HepG2 (cell line): ENCODE measurements at regions not wholly inside any gene's neighbourhood (a gene's known extent, or its start where the extent isn't known, plus 50 kb on each side); places are given as distances from the start of the nearest gene placed in this dataset.

ENCODE experiments used
- ATAC-seq: fragments of 200-7000 bp; cut with Tn5 transposase; 3 replicates; pipeline ENCODE4 v1.9.1; 2020; ENCODE audit warnings: mild to moderate bottlenecking, moderate library complexity
- BruUV-seq: library from RNA; stranded (reverse); fragments of 400-500 nt; replicated peaks from 2 replicates; lab custom pipeline; 2021; lab: Mats Ljungman, UMichigan
- CTCF ChIA-PET: fragments of 300-600 bp; formaldehyde crosslinking; extraction: SDS; loops from one replicate; lab custom pipeline; 2021; ENCODE audit warnings: low total read pairs, inconsistent platforms, low intra/inter-chr PET ratio; lab: Yijun Ruan, JAX
- POLR2A ChIA-PET: fragments of 350-600 bp; sonication (Branson Sonifier 250); formaldehyde crosslinking; loops from one replicate; lab custom pipeline; 2020; ENCODE audit warnings: antibody characterized with exemption, inconsistent platforms; lab: Yijun Ruan, JAX
- DNase-seq: peaks from one replicate; pipeline ENCODE4 v3.0.0-alpha.2; 2015; ENCODE audit warnings: low spot score
- FAIRE-seq: peaks from 3 replicates; lab custom pipeline; 2011; peaks lifted over from hg19 to GRCh38; lab: Jason Lieb, UNC
- H2AFZ ChIP-seq: one replicate; pipeline ENCODE4 v1.6.1; 2011; ENCODE audit warnings: low read length, inconsistent platforms
- H3K27ac ChIP-seq: fragments of 300-600 bp; 3 replicates; pipeline ENCODE4 v1.8.0; 2011; ENCODE audit warnings: mixed run types, mild to moderate bottlenecking, mixed read lengths, low read length, inconsistent platforms; ENCODE audit not compliant: insufficient read depth; ENCODE audit errors: extremely low read length
- H3K27me3 ChIP-seq, 2 experiments: fragments of 200-600 bp in 1 of 2; 2 replicates in 1 of 2; 3 replicates in 1 of 2; pipeline versions ENCODE4 v1.6.0 to v1.8.0; 2011; ENCODE audit warnings: low read length in 2 of 2, mild to moderate bottlenecking in 2 of 2, moderate library complexity in 2 of 2, inconsistent platforms in 1 of 2; ENCODE audit not compliant: insufficient read depth in 2 of 2, control insufficient read depth in 1 of 2
- H3K36me3 ChIP-seq, 2 experiments: fragments of 200-600 bp in 1 of 2; replicated peaks in 1 of 2; 2 replicates in 1 of 2; 3 replicates in 1 of 2; pipeline versions ENCODE4 v1.5.1 to v1.8.0; 2011; ENCODE audit warnings: low read length in 2 of 2, inconsistent platforms in 1 of 2; ENCODE audit not compliant: insufficient read depth in 2 of 2, control insufficient read depth in 1 of 2
- H3K4me1 ChIP-seq: 2 replicates; pipeline ENCODE4 v1.5.1; 2012; ENCODE audit warnings: low read length, inconsistent platforms; ENCODE audit not compliant: insufficient read depth
- H3K4me2 ChIP-seq: 2 replicates; pipeline ENCODE4 v1.6.0; 2011; ENCODE audit warnings: low read depth, low read length, inconsistent platforms
- H3K4me3 ChIP-seq, 3 experiments: fragments of 200-600 bp in 1 of 3; sonication (generic), shearing (Covaris generic) in 1 of 3; replicated peaks in 1 of 3; 2 replicates each; pipeline ENCODE4 v1.5.1; 2011 to 2016; ENCODE audit warnings: low read length in 3 of 3, inconsistent platforms in 2 of 3, low read depth in 2 of 3, mild to moderate bottlenecking in 2 of 3, control low read depth in 1 of 3, mixed read lengths in 1 of 3; ENCODE audit not compliant: insufficient read depth in 1 of 3
- H3K79me2 ChIP-seq: one replicate; pipeline ENCODE4 v1.6.1; 2011; ENCODE audit warnings: low read length, inconsistent platforms; ENCODE audit not compliant: insufficient read depth
- H3K9ac ChIP-seq: 2 replicates; pipeline ENCODE4 v1.6.0; 2011; ENCODE audit warnings: mild to moderate bottlenecking, low read depth, low read length, inconsistent platforms; ENCODE audit not compliant: insufficient read depth
- H3K9me3 ChIP-seq: 2 replicates; pipeline ENCODE4 v1.5.1; 2012; ENCODE audit warnings: mild to moderate bottlenecking, low read length
- H4K20me1 ChIP-seq: 2 replicates; pipeline ENCODE4 v1.6.0; 2011; ENCODE audit warnings: inconsistent platforms, mild to moderate bottlenecking, low read length, moderate library complexity; ENCODE audit not compliant: insufficient read depth
- GLI4 ChIP-seq: sonication (generic); formaldehyde crosslinking; IDR thresholded peaks from 2 replicates; pipeline ENCODE4 v1.5.1; 2020; ENCODE audit warnings: missing genetic modification reagents, mild to moderate bottlenecking, moderate library complexity, borderline replicate concordance
- RFX5 ChIP-seq: IDR thresholded peaks from 2 replicates; pipeline ENCODE4 v1.6.1; 2011; ENCODE audit warnings: low read depth, low read length, improper control_type of control experiment
- SAFB2 ChIP-seq: sonication (generic); formaldehyde crosslinking; IDR thresholded peaks from 2 replicates; pipeline ENCODE4 v1.5.1; 2020; ENCODE audit warnings: missing genetic modification reagents, low read depth, mild to moderate bottlenecking, borderline replicate concordance
- ZNF12 ChIP-seq: sonication (generic); formaldehyde crosslinking; IDR thresholded peaks from 2 replicates; pipeline ENCODE4 v1.5.0; 2020; ENCODE audit warnings: missing genetic modification reagents
- in situ Hi-C: cut with HindIII; loops from 2 replicates; pipeline ENCODE4 v1.10.0; 2017; ENCODE audit warnings: low pct_unique_long_range_greater_than_20kb; ENCODE audit not compliant: extremely low pct_ligation_motif_present
- intact Hi-C: fragments of 100-400 bp; cut with micrococcal nuclease; formaldehyde crosslinking; loops from one replicate; pipeline ENCODE4 v1.10.0; 2022; ENCODE audit not compliant: unreplicated experiment
- TF ChIP-seq, protein P1 (sequence below): sonication (generic); formaldehyde crosslinking; IDR thresholded peaks from 2 replicates; pipeline ENCODE4 v1.5.1; 2020; ENCODE audit warnings: mild to moderate bottlenecking, missing genetic modification reagents, borderline replicate concordance
- TF ChIP-seq, protein P2 (sequence below): sonication (generic); formaldehyde crosslinking; IDR thresholded peaks from 2 replicates; pipeline ENCODE4 v1.8.1; 2023; ENCODE audit warnings: missing genetic modification reagents, inconsistent platforms, borderline replicate concordance

DNA sequence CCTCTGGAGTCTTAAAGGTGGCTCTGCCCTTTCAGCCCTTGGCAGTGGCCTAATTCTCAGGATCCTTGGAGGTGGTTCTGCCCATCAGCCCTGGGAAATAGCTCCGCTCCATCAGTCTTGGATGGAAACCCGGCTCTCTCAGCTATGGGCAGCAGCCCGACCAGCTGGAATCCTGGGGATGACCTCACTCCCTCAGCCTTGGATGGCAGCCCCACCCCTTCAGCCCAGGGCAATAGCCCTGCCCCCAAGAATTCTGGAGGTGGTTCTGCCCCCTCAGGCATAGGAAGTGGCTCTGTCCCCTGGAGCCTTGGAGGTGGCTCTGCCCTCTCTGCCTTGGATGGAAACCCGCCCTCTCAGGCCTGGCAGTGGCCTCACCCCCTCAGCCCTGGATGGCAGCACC, 127.7 kb downstream of the RBMX2 start (continued):
- TF ChIP-seq, protein P1, sequence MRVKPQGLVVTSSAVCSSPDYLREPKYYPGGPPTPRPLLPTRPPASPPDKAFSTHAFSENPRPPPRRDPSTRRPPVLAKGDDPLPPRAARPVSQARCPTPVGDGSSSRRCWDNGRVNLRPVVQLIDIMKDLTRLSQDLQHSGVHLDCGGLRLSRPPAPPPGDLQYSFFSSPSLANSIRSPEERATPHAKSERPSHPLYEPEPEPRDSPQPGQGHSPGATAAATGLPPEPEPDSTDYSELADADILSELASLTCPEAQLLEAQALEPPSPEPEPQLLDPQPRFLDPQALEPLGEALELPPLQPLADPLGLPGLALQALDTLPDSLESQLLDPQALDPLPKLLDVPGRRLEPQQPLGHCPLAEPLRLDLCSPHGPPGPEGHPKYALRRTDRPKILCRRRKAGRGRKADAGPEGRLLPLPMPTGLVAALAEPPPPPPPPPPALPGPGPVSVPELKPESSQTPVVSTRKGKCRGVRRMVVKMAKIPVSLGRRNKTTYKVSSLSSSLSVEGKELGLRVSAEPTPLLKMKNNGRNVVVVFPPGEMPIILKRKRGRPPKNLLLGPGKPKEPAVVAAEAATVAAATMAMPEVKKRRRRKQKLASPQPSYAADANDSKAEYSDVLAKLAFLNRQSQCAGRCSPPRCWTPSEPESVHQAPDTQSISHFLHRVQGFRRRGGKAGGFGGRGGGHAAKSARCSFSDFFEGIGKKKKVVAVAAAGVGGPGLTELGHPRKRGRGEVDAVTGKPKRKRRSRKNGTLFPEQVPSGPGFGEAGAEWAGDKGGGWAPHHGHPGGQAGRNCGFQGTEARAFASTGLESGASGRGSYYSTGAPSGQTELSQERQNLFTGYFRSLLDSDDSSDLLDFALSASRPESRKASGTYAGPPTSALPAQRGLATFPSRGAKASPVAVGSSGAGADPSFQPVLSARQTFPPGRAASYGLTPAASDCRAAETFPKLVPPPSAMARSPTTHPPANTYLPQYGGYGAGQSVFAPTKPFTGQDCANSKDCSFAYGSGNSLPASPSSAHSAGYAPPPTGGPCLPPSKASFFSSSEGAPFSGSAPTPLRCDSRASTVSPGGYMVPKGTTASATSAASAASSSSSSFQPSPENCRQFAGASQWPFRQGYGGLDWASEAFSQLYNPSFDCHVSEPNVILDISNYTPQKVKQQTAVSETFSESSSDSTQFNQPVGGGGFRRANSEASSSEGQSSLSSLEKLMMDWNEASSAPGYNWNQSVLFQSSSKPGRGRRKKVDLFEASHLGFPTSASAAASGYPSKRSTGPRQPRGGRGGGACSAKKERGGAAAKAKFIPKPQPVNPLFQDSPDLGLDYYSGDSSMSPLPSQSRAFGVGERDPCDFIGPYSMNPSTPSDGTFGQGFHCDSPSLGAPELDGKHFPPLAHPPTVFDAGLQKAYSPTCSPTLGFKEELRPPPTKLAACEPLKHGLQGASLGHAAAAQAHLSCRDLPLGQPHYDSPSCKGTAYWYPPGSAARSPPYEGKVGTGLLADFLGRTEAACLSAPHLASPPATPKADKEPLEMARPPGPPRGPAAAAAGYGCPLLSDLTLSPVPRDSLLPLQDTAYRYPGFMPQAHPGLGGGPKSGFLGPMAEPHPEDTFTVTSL (CRISPR knock-in tag), result no peak

DNA sequence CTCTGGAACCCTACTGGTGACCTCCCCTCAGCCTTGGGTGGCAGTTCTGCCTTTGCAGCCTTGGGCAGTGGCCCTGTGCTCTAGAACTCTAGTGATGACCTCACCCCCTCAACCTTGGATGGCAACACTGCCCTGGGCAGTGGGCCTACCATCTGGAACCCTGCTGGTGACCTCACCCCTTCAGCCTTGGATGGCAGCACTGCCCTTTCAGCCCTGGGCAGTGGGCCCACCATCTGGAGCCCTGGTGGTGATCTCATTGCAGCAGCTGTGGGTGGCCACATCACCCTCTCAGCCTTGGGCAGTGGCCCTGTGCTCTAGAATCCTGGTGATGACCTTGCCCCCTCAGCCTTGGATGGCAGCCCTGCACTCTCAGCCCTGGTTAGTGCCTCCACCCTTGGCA, 129.3 kb downstream of the RBMX2 start:
- BruUV-seq, result no TSS peak
- H3K79me2 ChIP-seq, result no peaks in the 10 kb centered on the region
- in situ Hi-C loops, result no loop called here
- intact Hi-C loops, result no loop called here
- TF ChIP-seq GLI4 (no peak), RFX5 (no peak), ZNF12 (CRISPR knock-in tag) (no peak), SAFB2 (CRISPR knock-in tag) (no peak)
- TF ChIP-seq, protein P2, sequence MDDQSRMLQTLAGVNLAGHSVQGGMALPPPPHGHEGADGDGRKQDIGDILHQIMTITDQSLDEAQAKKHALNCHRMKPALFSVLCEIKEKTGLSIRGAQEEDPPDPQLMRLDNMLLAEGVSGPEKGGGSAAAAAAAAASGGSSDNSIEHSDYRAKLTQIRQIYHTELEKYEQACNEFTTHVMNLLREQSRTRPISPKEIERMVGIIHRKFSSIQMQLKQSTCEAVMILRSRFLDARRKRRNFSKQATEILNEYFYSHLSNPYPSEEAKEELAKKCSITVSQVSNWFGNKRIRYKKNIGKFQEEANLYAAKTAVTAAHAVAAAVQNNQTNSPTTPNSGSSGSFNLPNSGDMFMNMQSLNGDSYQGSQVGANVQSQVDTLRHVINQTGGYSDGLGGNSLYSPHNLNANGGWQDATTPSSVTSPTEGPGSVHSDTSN (CRISPR knock-in tag), result no peak
- ATAC-seq (no peak), DNase-seq (no peak), FAIRE-seq (no peak)
- H3K4me2 ChIP-seq, result no peak overlapping the region
- no peaks in the 10 kb centered on the region for H3K36me3 ChIP-seq
- no peak overlapping the region for H3K9ac ChIP-seq
- ChIA-PET POLR2A (no interaction called here), CTCF (no interaction called here)
- no peaks in the 10 kb centered on the region for H3K4me1 ChIP-seq
- no peak overlapping the region for H2AFZ ChIP-seq
- H3K9me3 ChIP-seq, result no peaks in the 10 kb centered on the region
- no peak overlapping the region for H3K27ac ChIP-seq
- no peaks in the 10 kb centered on the region for H4K20me1 ChIP-seq
- no peaks in the 10 kb centered on the region for H3K27me3 ChIP-seq
- no peak overlapping the region for H3K4me3 ChIP-seq
